HG03558 (cell line): ENCODE measurements at regions not wholly inside any gene's neighbourhood (a gene's known extent, or its start where the extent isn't known, plus 50 kb on each side); places are given as distances from the start of the nearest gene placed in this dataset.
"Not testable (repeated sequence)": the region's sequence is repeated elsewhere in the genome, so short reads cannot be mapped to it uniquely, and the experiment has no call there.

ENCODE experiments used
- ATAC-seq: cut with Tn5 transposase; IDR thresholded peaks from one replicate; pipeline ENCODE4 v1.9.1; 2021; ENCODE audit warnings: moderate number of reproducible peaks; ENCODE audit not compliant: unreplicated experiment; ENCODE audit errors: extremely low read depth

DNA sequence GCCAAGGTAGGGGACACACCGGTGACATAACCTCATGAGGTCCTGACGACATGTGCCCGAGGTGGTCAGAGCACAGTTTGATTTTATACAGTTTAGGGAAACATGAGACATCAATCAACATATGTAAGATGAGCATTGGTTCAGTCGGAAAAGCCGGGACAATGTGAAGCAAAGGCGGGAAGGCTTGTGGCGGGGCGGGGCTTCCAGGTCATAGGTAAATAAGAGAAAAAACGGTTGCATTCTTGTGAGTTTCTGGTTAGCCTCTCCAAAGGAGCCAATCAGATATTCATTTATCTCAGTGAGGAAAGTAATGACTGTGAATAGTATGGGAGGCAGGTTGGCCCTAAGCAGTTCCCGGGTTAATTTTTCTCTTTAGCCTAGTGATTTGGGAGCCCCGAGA lies 271.7 kb upstream of the ATP10A start:
- ATAC-seq = no peak

DNA sequence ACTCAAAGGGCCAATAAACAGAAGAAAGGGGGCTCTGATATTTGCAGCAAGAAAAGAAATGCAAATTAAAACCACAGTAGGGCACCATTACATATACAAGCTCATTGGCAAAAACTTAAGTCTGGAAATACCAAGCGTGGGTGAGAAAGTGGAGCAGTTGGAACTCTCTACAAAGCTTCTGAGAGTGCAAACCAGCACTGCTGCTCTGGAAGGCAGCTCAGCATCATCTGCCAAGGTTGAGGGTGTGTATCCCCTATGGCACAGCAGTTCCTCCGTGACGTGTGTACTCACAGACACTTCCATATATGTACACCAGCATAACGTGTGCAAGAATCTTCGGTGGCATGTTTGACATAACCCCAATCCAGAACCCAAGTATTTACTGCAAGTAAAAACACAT lies 271.0 kb upstream of the ATP10A start:
- ATAC-seq = no peak

DNA sequence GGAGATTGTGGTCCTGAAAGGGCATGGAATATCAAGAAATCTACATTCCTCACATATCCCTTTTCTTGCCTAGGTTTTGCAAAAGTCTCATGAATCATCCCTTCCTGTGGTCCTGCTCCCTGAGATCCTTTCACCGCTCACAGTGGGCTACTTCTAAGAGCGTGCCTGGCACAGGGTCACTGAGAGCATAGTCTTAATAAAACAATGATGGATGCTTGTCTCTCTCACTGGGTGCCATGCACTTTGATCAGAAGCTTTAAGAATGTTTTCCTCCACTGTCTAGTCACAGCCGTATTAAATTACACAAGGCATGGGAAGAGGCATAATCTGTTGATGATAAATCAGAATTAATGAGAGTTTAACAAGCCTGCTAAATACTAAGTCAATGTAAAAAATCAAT lies 269.7 kb upstream of the ATP10A start:
- ATAC-seq = no peak

DNA sequence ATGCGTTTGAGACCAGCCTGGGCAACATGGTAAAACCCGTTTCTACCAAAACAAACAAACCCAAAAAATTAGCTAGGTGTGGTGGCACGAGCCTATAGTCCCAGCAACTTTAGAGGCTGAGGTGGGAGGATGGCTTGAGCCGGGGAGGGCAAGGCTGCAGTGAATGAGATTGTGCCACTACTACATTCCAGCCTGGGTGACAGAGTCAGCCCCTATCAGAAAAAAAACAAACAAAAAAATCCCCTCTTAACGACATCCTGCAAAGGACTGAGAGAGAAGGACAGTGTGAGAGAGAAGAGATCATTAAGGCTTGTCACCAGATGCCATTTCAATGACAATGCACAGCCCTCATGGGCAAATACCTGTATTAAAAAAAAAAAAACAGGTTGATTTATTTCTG lies 266.7 kb upstream of the ATP10A start:
- no peak for ATAC-seq

DNA sequence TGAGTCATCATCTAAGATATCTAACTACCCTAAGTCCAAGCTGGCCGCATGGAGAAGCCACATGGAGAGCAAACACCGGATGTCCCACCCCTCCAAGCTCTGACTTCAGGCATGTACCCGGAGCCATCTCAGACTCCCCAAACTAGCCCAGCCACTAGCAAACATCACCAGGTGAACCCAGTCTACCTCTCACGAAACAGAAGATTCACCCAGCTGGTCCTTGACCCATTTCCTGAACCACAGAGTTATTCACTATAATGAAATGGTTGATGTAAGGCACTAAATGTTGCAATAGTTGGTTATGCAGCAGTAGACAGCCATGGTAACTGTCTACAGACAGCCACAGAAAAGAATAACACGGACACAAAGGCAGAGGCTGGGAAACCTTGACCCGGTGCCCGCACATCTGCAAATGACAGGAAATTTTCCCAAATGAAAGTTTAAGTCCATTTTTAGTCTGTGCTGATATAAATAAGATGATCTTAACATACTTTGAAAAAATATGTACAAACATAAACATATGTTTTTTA lies 265.5 kb upstream of the ATP10A start:
- no peak for ATAC-seq

DNA sequence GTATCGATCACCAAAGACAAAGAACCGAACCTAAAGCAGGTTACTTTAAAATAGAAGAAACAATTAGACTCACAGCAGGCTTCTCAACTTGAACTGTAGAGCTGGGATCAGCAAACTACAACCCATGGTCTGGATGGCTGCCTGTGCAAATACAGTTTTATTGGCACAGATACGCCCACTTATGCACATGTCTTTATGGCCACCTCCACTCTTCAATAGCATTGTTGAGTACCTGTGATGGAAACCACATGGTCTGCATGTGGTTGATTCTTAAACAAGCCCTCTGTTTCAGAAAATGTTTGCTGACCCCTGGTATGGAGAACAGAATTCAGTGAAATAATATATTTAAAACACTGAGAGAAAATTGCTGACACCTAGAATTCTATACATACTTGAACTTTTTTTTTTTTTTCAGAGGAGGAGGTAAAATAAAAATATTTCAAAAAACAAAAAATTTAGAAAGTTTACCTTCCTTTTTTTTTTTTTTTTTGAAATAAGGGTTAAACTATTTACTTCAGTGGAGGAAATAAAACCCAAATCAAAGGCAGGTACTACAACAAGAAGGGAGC lies 263.8 kb upstream of the ATP10A start:
- ATAC-seq = no peak

DNA sequence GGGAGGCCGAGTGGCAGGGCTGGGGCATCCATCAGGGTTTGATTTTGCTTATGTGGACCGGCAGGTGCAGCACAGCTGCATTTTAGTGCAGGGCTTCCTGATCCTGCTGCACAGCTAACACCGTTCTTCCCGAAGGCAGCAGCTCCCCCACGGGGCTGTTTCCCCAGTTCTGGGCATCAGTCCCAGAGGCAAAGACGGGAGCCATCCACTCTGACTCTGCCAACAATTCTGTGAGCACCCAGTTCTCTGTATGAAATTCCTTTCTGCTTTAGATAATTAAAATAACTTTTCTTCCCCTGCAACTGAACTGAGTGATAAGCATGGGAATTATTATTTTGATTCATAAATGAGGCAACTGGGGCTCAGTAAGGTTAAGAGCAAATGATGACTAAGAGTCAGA lies 262.9 kb upstream of the ATP10A start:
- no peak for ATAC-seq

DNA sequence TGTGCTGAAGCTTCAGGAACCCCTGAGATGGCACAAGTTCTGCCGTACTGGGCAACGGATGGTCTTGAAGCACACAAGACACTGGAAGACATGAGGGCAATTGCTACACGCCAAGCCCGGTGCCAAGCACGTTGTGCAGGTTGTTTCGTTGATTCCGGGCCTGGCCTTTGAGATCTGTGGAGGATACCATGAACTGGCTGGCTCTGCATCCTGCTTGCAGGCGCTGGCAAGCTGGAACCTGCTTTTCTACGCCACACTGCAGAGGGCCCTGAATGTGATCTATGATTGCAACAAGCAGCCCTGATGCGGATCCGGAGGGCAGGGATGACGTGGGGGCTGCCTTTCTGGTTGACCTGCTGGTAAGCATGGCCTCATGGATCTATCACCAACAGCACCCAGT lies 262.5 kb upstream of the ATP10A start:
- no peak for ATAC-seq

DNA sequence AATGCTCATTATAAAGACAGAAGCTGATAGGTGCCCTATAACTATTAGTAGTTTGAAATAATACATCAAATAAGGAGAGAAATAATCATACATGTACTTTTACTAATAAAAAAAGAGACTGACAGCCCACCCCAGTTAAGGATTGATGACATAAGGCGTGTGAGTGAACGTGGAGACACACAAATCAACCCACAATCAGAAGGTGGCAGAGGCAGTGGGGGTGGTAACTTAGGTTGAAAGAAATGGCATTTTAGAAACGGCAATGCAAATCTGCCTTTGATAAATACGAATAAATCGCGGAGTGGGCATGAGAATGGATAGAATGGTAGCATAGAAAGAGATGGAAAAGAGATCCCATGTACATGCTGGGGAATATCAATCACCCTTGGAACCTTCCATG lies 256.2 kb upstream of the ATP10A start:
- ATAC-seq = no peak

DNA sequence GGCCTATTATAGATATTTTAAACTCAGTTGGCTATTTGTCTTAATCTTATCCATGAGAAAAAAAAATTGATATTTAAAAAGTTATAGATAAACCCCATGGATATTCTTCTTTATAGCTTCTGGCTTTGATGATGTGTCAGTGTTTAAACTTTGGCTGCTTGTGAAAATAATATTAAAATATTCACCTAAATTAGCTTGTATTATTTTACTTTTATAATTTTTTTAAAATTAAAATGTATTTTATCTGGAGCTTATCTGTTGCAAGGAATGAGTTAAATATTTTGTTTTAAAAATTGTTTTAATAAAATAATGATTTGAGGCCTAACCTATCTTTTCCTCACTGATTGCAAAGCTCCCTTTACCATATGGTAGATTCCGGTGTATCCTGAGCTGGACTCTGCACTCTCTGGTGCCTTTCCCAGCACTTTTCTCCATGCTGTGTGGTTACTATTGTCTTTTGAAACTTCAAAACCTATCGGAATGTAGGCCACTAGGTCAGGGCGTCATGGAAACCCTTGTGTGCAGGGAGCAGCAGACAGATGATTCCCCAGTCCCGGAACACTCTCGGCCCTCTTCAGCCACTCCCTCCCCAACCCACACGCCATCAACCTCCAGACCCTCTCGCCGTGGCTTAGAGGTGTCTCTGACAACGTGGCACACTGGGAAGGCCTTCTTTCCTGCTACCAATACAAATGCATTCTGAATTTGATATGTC lies 252.3 kb upstream of the ATP10A start:
- no peak for ATAC-seq

DNA sequence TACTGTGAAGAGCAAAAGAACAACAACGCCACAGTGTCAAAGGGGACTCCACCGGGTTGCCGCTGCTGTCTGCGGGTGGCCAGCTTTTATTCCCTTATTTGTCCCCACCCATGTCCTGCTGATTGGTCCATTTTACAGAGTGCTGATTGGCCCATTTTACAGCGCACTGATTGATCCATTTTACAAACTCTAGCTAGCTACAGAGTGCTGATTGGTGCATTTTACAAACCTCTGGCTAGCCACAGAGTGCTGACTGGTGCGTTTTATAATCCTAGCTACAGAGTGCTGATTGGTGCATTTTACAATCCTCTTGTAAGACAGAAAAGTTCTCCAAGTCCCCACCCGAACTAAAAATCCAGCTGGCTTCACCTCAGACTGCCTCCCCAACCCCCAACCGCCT lies 251.0 kb upstream of the ATP10A start:
- ATAC-seq = not testable (repeated sequence)

DNA sequence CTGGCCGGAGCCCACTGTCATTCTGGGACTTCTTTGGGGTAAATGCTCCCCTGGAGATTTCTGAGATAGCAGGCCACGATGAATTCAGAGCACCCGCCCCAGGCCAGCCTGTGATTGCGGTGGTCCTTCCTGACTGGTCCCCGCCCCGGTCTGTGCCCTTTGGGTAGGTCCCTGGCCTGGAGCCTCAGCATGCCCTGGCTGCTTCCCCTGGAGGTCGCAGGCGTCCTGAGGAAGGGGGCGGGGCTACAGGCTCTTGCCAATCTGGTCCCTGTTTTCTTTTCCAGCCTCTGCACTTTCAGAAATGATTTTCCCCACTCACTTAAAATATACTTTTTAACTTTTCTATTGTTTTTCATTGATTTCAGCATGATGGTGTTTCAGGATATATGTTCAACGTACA lies 250.2 kb upstream of the ATP10A start:
- ATAC-seq = no peak

DNA sequence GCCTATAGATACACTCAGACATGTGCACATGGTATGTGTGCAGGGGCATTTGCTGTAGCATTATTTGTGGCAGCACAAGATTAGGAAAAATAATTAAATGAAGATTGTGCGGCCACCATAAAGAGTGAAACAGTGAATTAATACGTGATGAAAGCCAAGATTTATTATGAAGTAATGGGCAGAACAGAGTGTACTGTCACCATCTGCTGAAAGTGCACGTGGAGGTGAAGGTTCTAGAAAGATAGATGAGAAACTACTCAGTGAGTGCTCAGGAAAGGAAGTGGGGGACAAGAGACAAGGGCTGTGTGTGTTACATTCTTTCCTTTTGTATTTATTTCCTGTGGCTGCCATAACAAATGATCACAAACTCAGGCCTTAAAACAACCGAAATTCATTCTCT lies 246.1 kb upstream of the ATP10A start:
- no peak for ATAC-seq

DNA sequence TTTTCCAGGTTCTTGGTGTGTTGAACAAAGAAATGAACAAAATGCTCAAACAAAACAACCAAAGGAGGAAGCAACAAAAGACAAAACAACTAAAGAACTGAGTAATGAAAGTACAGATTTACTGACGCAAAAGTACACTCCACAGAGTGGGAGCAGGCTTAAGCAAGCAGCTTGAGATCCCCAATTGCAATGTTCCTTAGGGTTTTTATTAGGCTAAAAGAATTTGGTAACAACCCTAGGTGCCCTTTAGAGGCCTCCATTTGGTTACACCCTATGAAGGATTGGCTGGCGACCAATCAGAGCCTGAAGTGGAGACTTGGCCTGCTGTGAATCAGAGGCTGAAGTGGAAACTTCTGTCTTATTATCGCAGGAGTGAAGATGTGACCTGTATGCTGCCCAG lies 243.4 kb upstream of the ATP10A start:
- no peak for ATAC-seq

DNA sequence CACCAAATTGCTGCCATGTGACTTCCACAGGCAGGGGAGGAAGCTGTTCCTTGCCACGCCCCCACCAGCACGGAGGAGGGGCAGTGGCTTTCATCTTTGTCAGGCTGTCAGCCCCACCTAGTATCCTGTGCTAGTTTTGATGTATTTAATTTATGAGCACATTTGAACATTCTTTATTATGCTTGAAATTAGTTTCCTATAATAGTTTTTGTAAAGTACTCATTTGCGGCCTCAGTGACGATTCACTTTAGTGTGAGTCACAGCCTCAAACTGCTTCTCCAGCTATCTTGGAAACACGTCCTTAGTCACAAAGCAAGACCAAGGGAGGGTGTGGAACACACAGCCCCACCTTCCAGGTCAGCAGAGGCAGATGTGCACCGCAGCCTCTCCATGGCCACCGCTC lies 239.9 kb upstream of the ATP10A start:
- no peak for ATAC-seq

DNA sequence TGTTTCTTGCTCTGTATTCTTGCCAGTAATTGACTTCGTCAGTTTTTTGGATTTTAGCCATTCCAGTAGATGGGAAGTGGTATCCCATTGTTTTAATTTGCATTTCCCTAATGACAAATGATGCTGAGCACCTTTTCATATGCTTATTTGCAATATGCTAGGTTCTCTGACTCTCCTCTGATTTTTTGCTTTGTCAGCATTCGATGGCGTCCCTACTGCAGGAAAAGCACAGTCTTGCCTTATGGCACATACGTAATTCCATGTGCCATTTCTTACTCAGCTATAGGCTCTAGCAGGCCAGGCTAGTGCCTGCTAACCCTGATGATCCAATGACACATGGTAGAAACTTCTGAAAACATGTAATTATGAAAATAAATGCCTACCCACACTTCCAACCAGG lies 239.2 kb upstream of the ATP10A start:
- no peak for ATAC-seq

DNA sequence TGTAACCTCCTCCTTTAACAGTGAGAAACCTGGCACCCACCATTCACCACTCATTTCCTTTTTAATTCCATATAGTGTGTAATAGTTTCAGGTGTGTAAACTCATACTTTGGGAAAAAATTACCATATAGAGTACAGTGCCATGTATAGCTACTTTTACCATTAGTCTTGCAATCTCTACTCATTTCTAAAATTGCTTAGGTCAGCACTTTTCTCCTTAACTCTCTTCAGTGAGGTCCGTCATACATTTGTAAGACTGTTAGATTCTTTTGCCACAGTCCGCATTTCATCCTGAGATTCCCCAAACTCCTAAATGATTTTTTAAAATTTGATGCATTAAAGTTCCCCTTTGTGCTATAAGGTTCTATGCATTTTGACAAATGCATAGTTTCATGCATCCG lies 238.3 kb upstream of the ATP10A start:
- no peak for ATAC-seq

DNA sequence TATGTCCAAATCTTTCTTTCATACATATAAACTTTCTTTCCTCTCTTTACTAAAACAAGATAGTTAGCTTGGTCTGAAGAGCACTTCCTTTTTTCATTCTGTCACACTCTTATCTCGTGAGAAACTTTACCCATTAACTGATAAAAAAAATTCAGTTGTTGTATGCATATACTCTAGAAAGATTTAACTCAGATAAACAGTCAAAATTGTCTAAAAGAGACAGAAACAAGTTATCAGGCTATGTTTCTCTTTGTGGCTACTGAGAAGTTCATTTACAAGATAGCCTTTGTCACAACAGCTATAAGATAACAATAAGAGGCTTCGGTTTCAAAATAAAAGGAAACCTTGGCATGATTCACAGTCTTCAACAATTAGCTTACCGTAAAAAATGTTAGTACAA lies 235.7 kb upstream of the ATP10A start:
- ATAC-seq = no peak

DNA sequence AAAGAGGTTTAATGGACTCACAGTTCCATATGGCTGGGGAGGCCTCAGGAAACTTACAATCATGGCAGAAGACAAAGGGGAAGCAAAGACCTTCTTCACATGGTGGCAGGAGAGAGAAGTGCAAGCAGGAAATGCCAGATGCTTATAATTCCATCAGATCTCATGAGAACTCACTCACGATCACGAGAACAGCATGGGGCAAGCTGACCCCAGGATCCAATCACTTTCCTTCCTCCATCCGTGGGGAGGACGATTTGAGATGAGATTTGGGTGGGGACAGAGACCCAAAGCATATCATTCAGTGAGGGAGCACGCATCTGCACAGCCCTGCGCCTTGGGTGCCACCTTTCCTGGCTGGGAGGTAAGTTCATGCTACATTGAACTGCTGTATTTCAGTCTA lies 234.1 kb upstream of the ATP10A start:
- no peak for ATAC-seq

DNA sequence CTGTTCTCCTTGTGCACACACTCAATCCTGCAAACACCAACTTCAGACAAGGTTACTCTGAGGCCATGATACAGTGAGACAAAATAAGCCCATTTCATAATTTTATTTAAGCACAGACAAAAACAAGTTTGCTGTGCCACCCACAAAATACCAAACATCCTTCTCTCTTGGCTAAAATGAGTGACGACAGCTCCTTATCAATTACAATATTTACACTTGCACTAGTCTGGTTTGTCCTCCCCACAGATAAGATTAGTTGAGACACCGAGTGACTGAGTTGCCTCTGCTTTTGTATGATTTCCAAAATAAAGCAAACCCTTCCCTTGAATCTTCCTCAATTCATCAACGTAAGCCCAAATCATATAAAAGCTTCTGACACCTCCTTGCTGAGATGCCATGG lies 233.5 kb upstream of the ATP10A start:
- ATAC-seq = no peak

DNA sequence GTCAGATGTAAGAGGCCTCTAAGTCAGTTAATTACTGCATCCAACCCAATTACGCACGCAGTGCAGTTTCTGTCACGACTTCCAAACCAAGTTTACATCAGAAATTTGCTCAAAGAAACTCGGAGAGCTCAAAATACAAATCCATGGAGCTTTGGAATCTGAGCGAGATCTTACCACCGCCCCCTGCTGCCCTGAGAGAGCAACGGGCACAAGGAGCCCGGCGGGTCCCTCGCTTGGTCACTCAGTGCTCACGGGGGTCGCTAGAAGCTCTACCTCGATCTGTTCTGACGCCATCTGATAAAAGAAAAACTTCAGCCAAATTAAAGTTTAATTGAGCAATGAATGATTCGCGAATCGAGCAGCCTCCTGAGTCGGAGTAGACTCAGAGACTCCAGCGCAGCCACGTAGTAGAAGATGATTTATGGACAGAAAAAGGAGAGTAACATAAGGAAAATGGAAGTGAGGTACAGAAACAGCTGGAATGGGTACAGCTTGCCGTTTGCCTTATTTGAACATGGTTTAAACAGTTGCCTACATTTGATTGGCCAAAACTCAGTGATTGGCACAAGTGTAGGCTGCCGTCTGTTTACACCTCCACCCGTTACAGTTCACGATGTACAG lies 232.7 kb upstream of the ATP10A start:
- no peak for ATAC-seq

DNA sequence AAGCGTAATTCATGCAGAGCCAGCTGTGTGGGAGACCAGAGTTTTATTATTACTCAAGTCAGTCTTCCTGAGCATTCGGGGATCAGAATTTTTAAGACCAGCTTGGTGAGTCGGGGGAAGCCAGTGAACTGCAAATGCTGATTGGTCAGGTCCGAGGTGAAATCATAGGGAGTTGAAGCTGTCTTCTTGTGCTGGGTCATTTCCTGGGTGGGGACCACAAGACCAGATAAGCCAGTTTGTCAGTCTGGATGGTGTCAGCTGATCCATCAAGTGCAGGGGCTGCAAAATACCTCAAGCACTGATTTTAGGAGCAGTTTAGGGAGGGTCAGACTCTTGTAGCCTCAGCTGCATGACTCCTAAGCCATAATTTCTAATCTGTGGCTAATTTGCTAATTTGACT lies 228.1 kb upstream of the ATP10A start:
- ATAC-seq = no peak
